Kidney (tissue), 13 donors: ENCODE measurements at regions not wholly inside any gene's neighbourhood (a gene's known extent, or its start where the extent isn't known, plus 50 kb on each side); places are given as distances from the start of the nearest gene placed in this dataset.

Experiments
- DNase-seq, 5 donors: peaks; one replicate each; pipeline ENCODE4 v3.0.0-alpha.2; 2013 to 2020
- FAIRE-seq: peaks from 2 replicates; lab custom pipeline; 2012; peaks lifted over from hg19 to GRCh38; lab: Jason Lieb, UNC
- H3K27ac ChIP-seq, 2 donors: one replicate each; pipeline ENCODE4 v1.7.0; 2013; ENCODE audit warnings: low read depth in 2 of 2, low read length in 2 of 2, inconsistent platforms in 1 of 2
- H3K27me3 ChIP-seq: one replicate; pipeline ENCODE4 v1.7.1; 2013; ENCODE audit warnings: low read length, inconsistent platforms; ENCODE audit not compliant: control insufficient read depth, insufficient read depth
- H3K36me3 ChIP-seq, 3 donors: one replicate each; pipeline versions ENCODE4 v1.7.0 to v1.7.1; 2013; ENCODE audit warnings: low read length in 3 of 3, control low read depth in 1 of 3, inconsistent platforms in 1 of 3; ENCODE audit not compliant: insufficient read depth in 3 of 3, control insufficient read depth in 2 of 3
- H3K4me1 ChIP-seq, 3 donors: one replicate each; pipeline versions ENCODE4 v1.7.0 to v1.7.1; 2013; ENCODE audit warnings: low read length in 3 of 3, inconsistent platforms in 1 of 3, low read depth in 1 of 3; ENCODE audit not compliant: control insufficient read depth in 2 of 3, insufficient read depth in 2 of 3
- H3K4me3 ChIP-seq, 3 donors: one replicate each; pipeline versions ENCODE4 v1.7.0 to v1.8.1; 2013; ENCODE audit warnings: low read length in 3 of 3, control low read depth in 1 of 3, inconsistent platforms in 1 of 3
- H3K9ac ChIP-seq, 3 donors: one replicate each; pipeline versions ENCODE4 v1.7.0 to v1.7.1; 2013; ENCODE audit warnings: low read length in 3 of 3, control low read depth in 1 of 3, inconsistent platforms in 1 of 3
- H3K9me3 ChIP-seq, 3 donors: one replicate each; pipeline versions ENCODE4 v1.7.0 to v1.7.1; 2013; ENCODE audit warnings: low read length in 3 of 3, control low read depth in 1 of 3, inconsistent platforms in 1 of 3; ENCODE audit not compliant: control insufficient read depth in 2 of 3, insufficient read depth in 1 of 3
- intact Hi-C: fragments of 100-400 bp; cut with DNase I; formaldehyde crosslinking; loops from one replicate; pipeline ENCODE4 v1.11.1; 2022
- TF ChIP-seq, protein P1 (sequence below): IDR thresholded peaks from 3 replicates; pipeline ENCODE4 v1.5.1; 2012; ENCODE audit warnings: mild to moderate bottlenecking, moderate library complexity, borderline replicate concordance; ENCODE audit not compliant: insufficient read depth; ENCODE audit errors: extremely low read depth
- donor health status: control.
- donor health status: control.
- donor health status: control.
- donor health status: control.
- donor health status: control.
- donor health status: DM: yes; HTN: yes; CAD: no.
- donor health status: Normal renal cell carcinoma (clear cell type).

DNA sequence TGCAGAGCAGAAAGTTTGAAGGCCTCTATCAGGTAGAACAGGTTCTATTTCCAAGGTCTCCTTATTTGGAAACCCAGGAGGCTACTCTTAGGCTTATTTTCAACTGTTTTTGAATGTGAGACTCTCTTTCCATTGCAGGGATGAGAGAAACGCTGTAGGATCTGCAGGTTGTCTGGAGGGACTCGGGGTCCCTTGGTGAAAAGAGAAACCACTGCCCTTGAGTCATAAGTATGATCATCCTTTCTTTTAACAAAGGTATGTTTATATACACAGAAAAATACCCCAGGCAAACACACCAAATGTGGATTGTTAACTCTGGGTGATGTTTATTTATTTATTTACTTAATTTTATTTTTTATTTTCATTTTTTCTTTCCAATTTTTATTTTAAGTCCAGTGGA lies 57.8 kb upstream of the MAX start:
- H3K27ac ChIP-seq, result no peak overlapping the region
- H3K9me3 ChIP-seq, result no peaks in the 10 kb centered on the region
- DNase-seq (no peak), FAIRE-seq (no peak)
- H3K4me3 ChIP-seq, result no peak overlapping the region
- intact Hi-C loops, result no loop called here
- TF ChIP-seq, protein P1, sequence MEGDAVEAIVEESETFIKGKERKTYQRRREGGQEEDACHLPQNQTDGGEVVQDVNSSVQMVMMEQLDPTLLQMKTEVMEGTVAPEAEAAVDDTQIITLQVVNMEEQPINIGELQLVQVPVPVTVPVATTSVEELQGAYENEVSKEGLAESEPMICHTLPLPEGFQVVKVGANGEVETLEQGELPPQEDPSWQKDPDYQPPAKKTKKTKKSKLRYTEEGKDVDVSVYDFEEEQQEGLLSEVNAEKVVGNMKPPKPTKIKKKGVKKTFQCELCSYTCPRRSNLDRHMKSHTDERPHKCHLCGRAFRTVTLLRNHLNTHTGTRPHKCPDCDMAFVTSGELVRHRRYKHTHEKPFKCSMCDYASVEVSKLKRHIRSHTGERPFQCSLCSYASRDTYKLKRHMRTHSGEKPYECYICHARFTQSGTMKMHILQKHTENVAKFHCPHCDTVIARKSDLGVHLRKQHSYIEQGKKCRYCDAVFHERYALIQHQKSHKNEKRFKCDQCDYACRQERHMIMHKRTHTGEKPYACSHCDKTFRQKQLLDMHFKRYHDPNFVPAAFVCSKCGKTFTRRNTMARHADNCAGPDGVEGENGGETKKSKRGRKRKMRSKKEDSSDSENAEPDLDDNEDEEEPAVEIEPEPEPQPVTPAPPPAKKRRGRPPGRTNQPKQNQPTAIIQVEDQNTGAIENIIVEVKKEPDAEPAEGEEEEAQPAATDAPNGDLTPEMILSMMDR, result no peak
- no peaks in the 10 kb centered on the region for H3K27me3 ChIP-seq
- H3K9ac ChIP-seq, result no peak overlapping the region
- H3K36me3 ChIP-seq, result no peaks in the 10 kb centered on the region
- no peaks in the 10 kb centered on the region for H3K4me1 ChIP-seq

DNA sequence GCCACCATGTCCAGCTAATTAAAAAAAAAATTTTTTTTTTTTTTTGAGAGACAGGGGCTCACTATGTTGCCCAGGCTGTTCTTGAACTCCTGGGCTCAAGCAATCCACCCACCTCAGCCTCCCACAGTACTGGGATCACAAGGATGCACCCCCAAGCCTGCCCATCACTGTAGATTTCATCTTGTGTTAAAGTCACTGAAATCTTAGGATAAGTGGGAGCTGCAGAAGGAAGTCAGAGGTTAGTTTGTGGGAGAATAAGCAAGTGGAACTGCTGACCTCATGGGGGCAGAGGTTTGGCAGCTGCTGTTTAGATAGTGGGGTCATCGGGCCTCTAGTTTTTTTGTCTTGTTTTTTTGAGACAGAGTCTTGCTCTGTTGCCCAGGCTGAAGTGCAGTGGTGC lies 59.7 kb upstream of the MAX start:
- TF ChIP-seq, protein P1, result no peak
- Histone ChIP-seq H3K4me3 (no peak overlapping the region), H3K36me3 (no peaks in the 10 kb centered on the region), H3K27me3 (no peaks in the 10 kb centered on the region), H3K4me1 (no peaks in the 10 kb centered on the region), H3K9me3 (no peaks in the 10 kb centered on the region), H3K9ac (no peak overlapping the region), H3K27ac (no peak overlapping the region)
- intact Hi-C loops, result no loop called here
- FAIRE-seq (no peak), DNase-seq (no peak)

DNA sequence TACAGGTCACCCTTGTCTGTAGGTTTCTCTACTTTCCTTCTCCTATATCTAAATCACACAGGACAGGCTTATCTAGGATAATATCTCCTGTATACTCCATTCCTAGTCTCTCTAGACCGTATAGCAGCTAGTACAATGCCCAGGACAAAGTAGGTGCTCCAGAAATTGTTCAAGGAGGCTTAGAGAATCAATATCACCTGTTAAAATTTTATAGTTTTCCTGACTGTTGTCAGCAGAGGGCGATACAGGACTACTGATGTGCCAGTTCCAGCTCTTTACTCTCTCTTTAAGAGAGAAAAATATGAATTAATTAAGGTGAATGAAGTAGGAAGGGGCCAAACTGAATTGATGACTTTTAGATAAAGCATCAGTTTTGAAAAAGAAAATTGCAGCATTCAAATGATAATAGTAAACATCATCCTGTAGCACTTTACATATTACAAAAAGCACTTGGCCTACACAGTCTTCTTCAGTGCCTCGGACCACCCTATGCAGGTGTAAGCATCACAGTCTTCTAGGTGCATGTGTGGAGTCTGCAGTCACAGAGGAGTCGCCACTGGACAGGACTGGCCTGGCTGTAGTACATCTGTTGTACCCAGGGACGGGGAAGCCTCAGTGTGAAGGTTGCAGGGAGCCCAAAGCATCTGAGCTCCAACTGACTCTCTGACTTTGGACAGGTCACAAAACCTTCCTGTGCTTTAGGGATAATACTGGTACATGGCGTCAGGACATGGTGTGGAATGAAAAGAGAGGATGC lies 61.9 kb upstream of the MAX start:
- no peak overlapping the region for H3K9ac ChIP-seq
- H3K27ac ChIP-seq, result no peak overlapping the region
- TF ChIP-seq, protein P1, result peak; percentile 61
- no peaks in the 10 kb centered on the region for H3K36me3 ChIP-seq
- no peaks in the 10 kb centered on the region for H3K4me1 ChIP-seq
- no peak for FAIRE-seq
- H3K4me3 ChIP-seq, result no peak overlapping the region
- intact Hi-C loops, result no loop called here
- H3K9me3 ChIP-seq, result no peaks in the 10 kb centered on the region
- H3K27me3 ChIP-seq, result no peaks in the 10 kb centered on the region
- DNase-seq, result peak in 2 of 5 donors; percentile 66 to 74

DNA sequence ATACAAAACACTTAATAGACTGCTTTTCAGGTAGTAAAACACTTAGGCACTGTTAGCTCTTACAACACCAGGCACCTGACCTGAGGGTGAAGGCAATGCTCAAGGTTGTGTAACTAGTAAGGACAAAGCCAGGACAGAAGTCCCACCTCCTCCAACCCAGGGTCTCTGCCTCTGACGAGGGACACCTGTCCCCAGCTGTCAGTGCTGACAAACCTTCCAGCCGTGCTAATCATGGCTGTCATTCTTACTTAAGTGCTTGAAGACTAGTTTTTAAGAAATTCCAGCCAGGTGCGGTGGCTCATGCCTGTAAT lies 62.5 kb upstream of the MAX start:
- H3K4me3 ChIP-seq, result no peak overlapping the region
- DNase-seq, result peak in 1 of 5 donors; percentile 33
- TF ChIP-seq, protein P1, result no peak
- H3K36me3 ChIP-seq, result no peaks in the 10 kb centered on the region
- H3K27me3 ChIP-seq, result no peaks in the 10 kb centered on the region
- no peak for FAIRE-seq
- H3K9me3 ChIP-seq, result no peaks in the 10 kb centered on the region
- H3K9ac ChIP-seq, result no peak overlapping the region
- H3K27ac ChIP-seq, result no peak overlapping the region
- H3K4me1 ChIP-seq, result no peaks in the 10 kb centered on the region
- intact Hi-C loops, result no loop called here
